Thyroid gland (tissue), 4 donors: ENCODE measurements at regions not wholly inside any gene's neighbourhood (a gene's known extent, or its start where the extent isn't known, plus 50 kb on each side); places are given as distances from the start of the nearest gene placed in this dataset.

Experiments used
- DNase-seq, 2 donors: peaks; one replicate each; pipeline ENCODE4 v3.0.0-alpha.2; 2019
- H3K27ac ChIP-seq, 3 donors: fragments of 200-600 bp; sonication (generic); 1 replicate in 2 of 3; 2 replicates in 1 of 3; pipeline ENCODE4 v1.5.1; 2016 to 2019; ENCODE audit warnings: mild to moderate bottlenecking in 1 of 3, moderate library complexity in 1 of 3
- H3K27me3 ChIP-seq: fragments of 200-600 bp; sonication (generic); one replicate; pipeline ENCODE4 v1.5.1; 2019
- H3K36me3 ChIP-seq, 2 donors: fragments of 200-600 bp; sonication (generic); one replicate each; pipeline ENCODE4 v1.5.1; 2016 to 2019
- H3K4me1 ChIP-seq, 2 donors: fragments of 200-600 bp; sonication (generic); one replicate each; pipeline ENCODE4 v1.5.1; 2017 to 2019
- H3K4me3 ChIP-seq, 3 donors: fragments of 200-600 bp; sonication (generic); replicated peaks in 1 of 3; 1 replicate in 2 of 3; 2 replicates in 1 of 3; pipeline ENCODE4 v1.5.1; 2016; ENCODE audit warnings: mild to moderate bottlenecking in 1 of 3
- H3K9me3 ChIP-seq: fragments of 200-600 bp; sonication (generic); one replicate; pipeline ENCODE4 v1.5.1; 2017
- CTCF ChIP-seq, 6 experiments: fragments of 200-600 bp in 3 of 6; fragments of 450-650 bp in 3 of 6; sonication (generic) in 3 of 6; IDR thresholded peaks; one replicate each; pipeline ENCODE4 v1.5.1; 2016 to 2019; ENCODE audit warnings: antibody characterized with exemption in 6 of 6, mild to moderate bottlenecking in 2 of 6, inconsistent platforms in 1 of 6, moderate library complexity in 1 of 6
- POLR2A ChIP-seq, 2 donors: fragments of 450-650 bp; IDR thresholded peaks; one replicate each; pipeline ENCODE4 v1.6.1; 2017; ENCODE audit warnings: antibody characterized with exemption in 2 of 2, mild to moderate bottlenecking in 2 of 2, moderate library complexity in 1 of 2
- WGBS, 2 donors: methylation state at CpG; one replicate each; pipeline ENCODE4 v1.1.5; 2017; 5-methylcytosine and 5-hydroxymethylcytosine counted together
- intact Hi-C: fragments of 100-400 bp; cut with DNase I; formaldehyde crosslinking; loops from one replicate; pipeline ENCODE4 v1.15.1; 2023

GRCh38 chr10:33809732-33810131 lies 475.3 kb upstream of the NRP1 start:
- Histone ChIP-seq H3K4me1 (no peaks in the 10 kb centered on the region), H3K27ac (no peak overlapping the region), H3K27me3 (no peaks in the 10 kb centered on the region), H3K36me3 (no peaks in the 10 kb centered on the region), H3K9me3 (no peaks in the 10 kb centered on the region), H3K4me3 (no peak overlapping the region)
- WGBS, 2 donors: 86 to 92% methylated on average over 3 of the region's 3 CpGs
- intact Hi-C loops: no loop called here
- TF ChIP-seq CTCF (IDR thresholded peaks at IDR 0.05) (no peak), POLR2A (IDR thresholded peaks at IDR 0.05) (no peak)
- DNase-seq: no peak

DNA sequence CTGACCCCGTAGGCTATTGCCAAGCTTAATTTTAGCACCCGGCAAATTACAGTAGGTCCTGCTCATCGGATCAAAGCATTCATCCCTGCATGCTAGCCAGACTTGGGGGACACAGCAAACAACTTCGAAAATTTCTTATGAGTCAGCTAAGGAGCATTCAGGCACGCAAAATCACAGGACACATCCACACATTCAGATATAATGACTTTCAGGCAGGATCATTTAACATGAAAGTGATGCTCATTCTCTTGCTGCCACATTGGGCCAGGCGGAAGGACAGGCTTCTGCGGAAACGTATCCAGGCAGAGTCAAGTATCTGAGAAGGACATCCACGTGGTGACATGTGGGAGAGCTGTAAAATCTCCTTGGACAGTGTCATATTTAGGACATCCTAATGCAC lies 474.0 kb upstream of the NRP1 start:
- no peak for DNase-seq
- TF ChIP-seq CTCF (IDR thresholded peaks at IDR 0.05) (no peak), POLR2A (IDR thresholded peaks at IDR 0.05) (no peak)
- H3K36me3 ChIP-seq: no peaks in the 10 kb centered on the region
- H3K4me3 ChIP-seq: no peak overlapping the region
- WGBS, 2 donors: 82 to 89% methylated on average over 9 of the region's 9 CpGs
- H3K4me1 ChIP-seq: no peaks in the 10 kb centered on the region
- no peaks in the 10 kb centered on the region for H3K27me3 ChIP-seq
- no peaks in the 10 kb centered on the region for H3K9me3 ChIP-seq
- intact Hi-C loops: no loop called here
- no peak overlapping the region for H3K27ac ChIP-seq

GRCh38 chr10:33807531-33808359 lies 473.3 kb upstream of the NRP1 start:
- H3K27ac ChIP-seq: no peak overlapping the region
- intact Hi-C loops: no loop called here
- no peaks in the 10 kb centered on the region for H3K4me1 ChIP-seq
- H3K36me3 ChIP-seq: no peaks in the 10 kb centered on the region
- TF ChIP-seq CTCF (IDR thresholded peaks at IDR 0.05): no peak
- TF ChIP-seq POLR2A (IDR thresholded peaks at IDR 0.05): no peak
- H3K27me3 ChIP-seq: no peaks in the 10 kb centered on the region
- no peak overlapping the region for H3K4me3 ChIP-seq
- no peaks in the 10 kb centered on the region for H3K9me3 ChIP-seq
- WGBS, 2 donors: 78 to 80% methylated on average over 11 of the region's 11 CpGs
- DNase-seq: no peak

GRCh38 chr10:33805831-33806230 lies 471.4 kb upstream of the NRP1 start:
- 95 to 97% methylated on average over 2 of the region's 2 CpGs for WGBS, 2 donors
- DNase-seq: no peak
- Histone ChIP-seq H3K27ac (no peak overlapping the region), H3K36me3 (no peaks in the 10 kb centered on the region), H3K27me3 (no peaks in the 10 kb centered on the region), H3K4me1 (no peaks in the 10 kb centered on the region), H3K9me3 (no peaks in the 10 kb centered on the region), H3K4me3 (no peak overlapping the region)
- intact Hi-C loops: no loop called here
- TF ChIP-seq POLR2A (IDR thresholded peaks at IDR 0.05) (no peak), CTCF (IDR thresholded peaks at IDR 0.05) (no peak)

DNA sequence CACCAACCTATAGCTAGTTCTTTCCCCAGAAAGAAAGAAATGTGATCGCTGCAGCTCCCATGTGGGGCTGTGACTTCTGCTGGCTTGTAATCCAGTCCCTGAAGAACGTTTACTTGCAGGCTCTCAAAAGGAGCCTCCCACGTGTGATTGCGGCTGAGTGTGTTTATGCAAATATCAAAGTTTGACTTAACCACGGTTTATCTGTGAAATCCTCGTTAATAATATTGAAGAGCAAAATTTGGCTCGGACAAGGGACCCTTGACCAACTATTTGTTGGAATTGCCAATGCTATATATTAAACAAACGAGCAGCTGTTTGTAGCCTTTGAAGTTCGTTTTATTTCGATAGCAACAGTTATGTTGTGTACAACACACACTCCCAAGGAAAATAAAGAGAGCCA lies 470.1 kb upstream of the NRP1 start:
- no peak overlapping the region for H3K4me3 ChIP-seq
- TF ChIP-seq CTCF (IDR thresholded peaks at IDR 0.05) (no peak), POLR2A (IDR thresholded peaks at IDR 0.05) (no peak)
- no peak overlapping the region for H3K27ac ChIP-seq
- intact Hi-C loops: no loop called here
- H3K9me3 ChIP-seq: no peaks in the 10 kb centered on the region
- no peak for DNase-seq
- WGBS, 2 donors: 65 to 68% methylated on average over 10 of the region's 10 CpGs
- no peaks in the 10 kb centered on the region for H3K36me3 ChIP-seq
- H3K4me1 ChIP-seq: no peaks in the 10 kb centered on the region
- H3K27me3 ChIP-seq: no peaks in the 10 kb centered on the region
